Colon (tissue), 2 donors: ENCODE measurements at regions not wholly inside any gene's neighbourhood (a gene's known extent, or its start where the extent isn't known, plus 50 kb on each side); places are given as distances from the start of the nearest gene placed in this dataset.

Experiments
- FAIRE-seq: peaks from 2 replicates; lab custom pipeline; 2012; peaks lifted over from hg19 to GRCh38; lab: Jason Lieb, UNC
- donor health status: control.
- donor health status: control.

DNA sequence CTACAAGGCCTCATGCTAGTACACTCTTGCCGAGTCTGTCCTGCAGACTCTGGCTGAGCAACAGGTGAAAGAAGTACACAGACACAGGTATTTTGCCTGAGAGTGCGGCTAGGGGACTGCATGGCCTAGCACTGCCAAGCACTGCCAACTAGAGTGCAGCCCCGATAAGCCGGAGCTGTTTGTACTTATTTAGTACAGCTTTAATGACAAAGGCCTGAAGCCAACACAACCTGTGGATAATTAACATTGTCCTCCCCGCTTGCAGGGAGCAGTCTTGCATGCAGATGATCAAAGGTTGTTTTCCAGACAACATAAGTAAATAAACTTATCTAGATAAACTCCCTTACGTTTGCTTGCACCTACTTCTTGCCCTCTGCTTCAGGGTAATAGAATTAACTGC lies 63.7 kb upstream of the MMADHC start:
- FAIRE-seq: no peak

DNA sequence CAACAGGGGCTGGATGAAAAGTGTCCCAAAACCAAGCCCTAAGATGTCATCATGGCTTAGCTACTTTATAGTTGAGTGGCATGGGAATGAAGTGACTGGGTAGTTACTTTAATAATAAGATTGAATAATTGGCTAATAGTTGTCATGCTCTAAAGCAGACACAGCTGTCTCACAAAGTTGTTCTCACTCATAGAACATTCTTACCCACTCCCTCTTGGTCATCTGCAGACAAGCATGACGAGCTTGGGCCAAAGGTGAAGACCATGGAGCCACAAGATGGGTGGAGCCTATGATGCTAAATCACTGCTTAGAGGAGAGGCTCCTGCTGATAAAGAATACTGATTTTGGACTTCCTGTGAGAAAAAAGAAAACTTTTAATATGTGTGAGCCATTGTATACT lies 62.4 kb upstream of the MMADHC start:
- FAIRE-seq: no peak

DNA sequence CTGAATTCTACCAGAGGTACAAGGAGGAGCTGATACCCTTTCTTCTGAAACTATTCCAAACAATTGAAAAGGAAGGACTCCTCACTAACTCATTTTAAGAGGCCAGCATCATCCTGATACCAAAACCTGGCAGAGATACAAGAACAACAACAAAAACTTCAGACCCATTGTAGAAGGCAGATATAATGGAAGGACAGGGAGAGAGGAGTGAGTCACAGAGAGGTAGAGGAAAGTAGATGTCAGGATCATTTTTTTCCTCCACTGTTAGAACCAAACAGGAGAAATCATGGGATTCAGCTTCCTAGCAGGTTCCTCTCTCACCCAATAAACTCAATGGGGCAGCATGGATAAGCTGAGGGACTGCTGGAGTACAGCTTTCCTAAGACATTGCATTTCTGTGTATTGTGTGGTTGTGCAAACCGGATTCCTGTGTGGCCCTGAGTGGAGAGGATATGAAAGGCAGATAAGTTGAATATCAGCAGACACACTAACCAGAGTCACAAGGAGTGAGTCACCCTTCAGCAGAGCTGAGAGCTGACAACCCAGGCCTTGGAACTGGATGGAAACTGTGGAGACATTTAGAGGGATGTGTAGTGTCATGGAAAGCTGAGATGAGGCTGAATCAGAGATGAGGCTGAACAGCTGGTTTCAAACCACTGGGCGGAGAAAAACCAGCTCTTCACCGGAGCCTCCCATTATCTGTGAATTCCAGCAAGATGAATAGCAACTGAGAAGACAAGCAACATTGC lies 60.9 kb upstream of the MMADHC start:
- no peak for FAIRE-seq

DNA sequence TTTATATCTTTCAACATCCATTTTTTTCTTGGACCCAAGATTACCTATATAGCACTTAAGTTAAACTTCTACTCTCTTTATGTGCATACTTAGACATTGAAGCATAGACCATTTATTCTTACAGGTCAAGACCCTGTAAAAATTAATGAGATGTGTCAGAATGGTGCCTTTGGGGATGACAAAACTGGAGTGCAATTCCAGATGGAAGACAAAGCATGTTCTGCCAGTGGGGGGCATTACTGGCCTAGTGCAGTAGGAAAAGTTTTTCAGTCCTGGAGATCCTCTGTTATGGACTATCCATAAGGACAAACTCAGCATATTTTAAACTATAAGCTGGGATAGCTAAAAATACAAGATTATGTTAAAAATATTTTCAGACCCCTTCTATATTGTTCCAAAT lies 57.8 kb upstream of the MMADHC start:
- FAIRE-seq: no peak
